Stimulated activated memory B cell treated with anti-CD40 and anti-IgM and Interleukin-4, amounts not matched to agents 10 μg/mL and 1 μg/mL and 100 μg/mL, for 72 hours (primary cell): ENCODE measurements at regions not wholly inside any gene's neighbourhood (a gene's known extent, or its start where the extent isn't known, plus 50 kb on each side); places are given as distances from the start of the nearest gene placed in this dataset.

ENCODE experiments used
- ATAC-seq: fragments of 150-1000 bp; cut with Tn5 transposase; 2 replicates; pipeline ENCODE4 v1.10.0; 2021
- H3K27ac Mint-ChIP-seq: one replicate; pipeline ENCODE4 v1.8.0; 2022; ENCODE audit warnings: mild to moderate bottlenecking, mixed read lengths
- H3K27me3 Mint-ChIP-seq: one replicate; pipeline ENCODE4 v1.8.0; 2022; ENCODE audit warnings: mixed read lengths
- H3K36me3 Mint-ChIP-seq: one replicate; pipeline ENCODE4 v1.8.0; 2022; ENCODE audit warnings: mixed read lengths
- H3K4me1 Mint-ChIP-seq: one replicate; pipeline ENCODE4 v1.8.0; 2022; ENCODE audit warnings: mixed read lengths
- H3K4me3 Mint-ChIP-seq: one replicate; pipeline ENCODE4 v1.8.0; 2022; ENCODE audit warnings: mild to moderate bottlenecking, moderate library complexity, mixed read lengths
- H3K9me3 Mint-ChIP-seq: one replicate; pipeline ENCODE4 v1.8.0; 2022; ENCODE audit warnings: mixed read lengths

- Mint-ChIP-seq H3K4me1 (no peaks in the 10 kb centered on the region), H3K27me3 (no peaks in the 10 kb centered on the region), H3K4me3 (no peak overlapping the region), H3K9me3 (peaks cover 3% of the 10 kb centered on the region), H3K36me3 (no peaks in the 10 kb centered on the region), H3K27ac (no peak overlapping the region)
- no peak for ATAC-seq
Measured at GRCh38 chr4:60128888-60129287, 1071.2 kb upstream of the ADGRL3 start.

- ATAC-seq = no peak
- Mint-ChIP-seq H3K9me3 (peaks cover 3% of the 10 kb centered on the region), H3K4me3 (no peak overlapping the region), H3K36me3 (no peaks in the 10 kb centered on the region), H3K27ac (no peak overlapping the region), H3K27me3 (no peaks in the 10 kb centered on the region), H3K4me1 (no peaks in the 10 kb centered on the region)
Measured at GRCh38 chr4:60129740-60130139, 1070.4 kb upstream of the ADGRL3 start.

GRCh38 chr4:60133375-60133774 lies 1066.8 kb upstream of the ADGRL3 start:
- no peaks in the 10 kb centered on the region for H3K4me1 Mint-ChIP-seq
- H3K4me3 Mint-ChIP-seq = no peak overlapping the region
- H3K27me3 Mint-ChIP-seq = no peaks in the 10 kb centered on the region
- H3K27ac Mint-ChIP-seq = no peak overlapping the region
- peaks cover 3% of the 10 kb centered on the region for H3K9me3 Mint-ChIP-seq
- H3K36me3 Mint-ChIP-seq = no peaks in the 10 kb centered on the region
- no peak for ATAC-seq

GRCh38 chr4:60134099-60134498 lies 1066.0 kb upstream of the ADGRL3 start:
- Mint-ChIP-seq H3K4me1 (no peaks in the 10 kb centered on the region), H3K27me3 (no peaks in the 10 kb centered on the region), H3K4me3 (no peak overlapping the region), H3K36me3 (no peaks in the 10 kb centered on the region), H3K27ac (no peak overlapping the region), H3K9me3 (peaks cover 3% of the 10 kb centered on the region)
- no peak for ATAC-seq

- H3K36me3 Mint-ChIP-seq = no peaks in the 10 kb centered on the region
- no peak for ATAC-seq
- no peak overlapping the region for H3K4me3 Mint-ChIP-seq
- no peak overlapping the region for H3K27ac Mint-ChIP-seq
- no peaks in the 10 kb centered on the region for H3K27me3 Mint-ChIP-seq
- no peaks in the 10 kb centered on the region for H3K4me1 Mint-ChIP-seq
- H3K9me3 Mint-ChIP-seq = peaks cover 11% of the 10 kb centered on the region
Measured at GRCh38 chr4:60155088-60155487, 1045.0 kb upstream of the ADGRL3 start.

- no peaks in the 10 kb centered on the region for H3K36me3 Mint-ChIP-seq
- H3K4me3 Mint-ChIP-seq = no peak overlapping the region
- no peak for ATAC-seq
- no peaks in the 10 kb centered on the region for H3K27me3 Mint-ChIP-seq
- H3K4me1 Mint-ChIP-seq = no peaks in the 10 kb centered on the region
- H3K27ac Mint-ChIP-seq = no peak overlapping the region
- H3K9me3 Mint-ChIP-seq = peaks cover 3% of the 10 kb centered on the region
Measured at GRCh38 chr4:60173103-60173502, 1027.0 kb upstream of the ADGRL3 start.

GRCh38 chr4:60173718-60174117 lies 1026.4 kb upstream of the ADGRL3 start:
- ATAC-seq = no peak
- H3K36me3 Mint-ChIP-seq = no peaks in the 10 kb centered on the region
- H3K9me3 Mint-ChIP-seq = peaks cover 3% of the 10 kb centered on the region
- no peaks in the 10 kb centered on the region for H3K27me3 Mint-ChIP-seq
- no peak overlapping the region for H3K4me3 Mint-ChIP-seq
- H3K27ac Mint-ChIP-seq = no peak overlapping the region
- H3K4me1 Mint-ChIP-seq = no peaks in the 10 kb centered on the region

GRCh38 chr4:60175241-60175640 lies 1024.9 kb upstream of the ADGRL3 start:
- H3K4me3 Mint-ChIP-seq = no peak overlapping the region
- no peak overlapping the region for H3K27ac Mint-ChIP-seq
- peaks cover 3% of the 10 kb centered on the region for H3K9me3 Mint-ChIP-seq
- no peaks in the 10 kb centered on the region for H3K4me1 Mint-ChIP-seq
- no peaks in the 10 kb centered on the region for H3K27me3 Mint-ChIP-seq
- no peaks in the 10 kb centered on the region for H3K36me3 Mint-ChIP-seq
- no peak for ATAC-seq

- ATAC-seq = no peak
- H3K4me3 Mint-ChIP-seq = no peak overlapping the region
- no peaks in the 10 kb centered on the region for H3K4me1 Mint-ChIP-seq
- H3K27me3 Mint-ChIP-seq = no peaks in the 10 kb centered on the region
- no peak overlapping the region for H3K27ac Mint-ChIP-seq
- H3K36me3 Mint-ChIP-seq = no peaks in the 10 kb centered on the region
- peaks cover 5% of the 10 kb centered on the region for H3K9me3 Mint-ChIP-seq
Measured at GRCh38 chr4:60187428-60187827, 1012.7 kb upstream of the ADGRL3 start.

- no peak for ATAC-seq
- Mint-ChIP-seq H3K27ac (no peak overlapping the region), H3K9me3 (peaks cover 3% of the 10 kb centered on the region), H3K36me3 (no peaks in the 10 kb centered on the region), H3K27me3 (no peaks in the 10 kb centered on the region), H3K4me1 (no peaks in the 10 kb centered on the region), H3K4me3 (no peak overlapping the region)
Measured at GRCh38 chr4:60189286-60189685, 1010.8 kb upstream of the ADGRL3 start.

GRCh38 chr4:60194214-60194613 lies 1005.9 kb upstream of the ADGRL3 start:
- no peak overlapping the region for H3K4me3 Mint-ChIP-seq
- H3K9me3 Mint-ChIP-seq = no peaks in the 10 kb centered on the region
- H3K27me3 Mint-ChIP-seq = no peaks in the 10 kb centered on the region
- H3K4me1 Mint-ChIP-seq = no peaks in the 10 kb centered on the region
- H3K36me3 Mint-ChIP-seq = no peaks in the 10 kb centered on the region
- no peak for ATAC-seq
- no peak overlapping the region for H3K27ac Mint-ChIP-seq

- H3K9me3 Mint-ChIP-seq = no peaks in the 10 kb centered on the region
- H3K4me3 Mint-ChIP-seq = no peak overlapping the region
- no peak overlapping the region for H3K27ac Mint-ChIP-seq
- no peaks in the 10 kb centered on the region for H3K27me3 Mint-ChIP-seq
- H3K36me3 Mint-ChIP-seq = no peaks in the 10 kb centered on the region
- no peak for ATAC-seq
- no peaks in the 10 kb centered on the region for H3K4me1 Mint-ChIP-seq
Measured at GRCh38 chr4:60195256-60195655, 1004.9 kb upstream of the ADGRL3 start.

- ATAC-seq = no peak
- Mint-ChIP-seq H3K9me3 (no peaks in the 10 kb centered on the region), H3K27ac (no peak overlapping the region), H3K4me1 (no peaks in the 10 kb centered on the region), H3K4me3 (no peak overlapping the region), H3K27me3 (no peaks in the 10 kb centered on the region), H3K36me3 (no peaks in the 10 kb centered on the region)
Measured at GRCh38 chr4:60201052-60201673, 999.0 kb upstream of the ADGRL3 start.

GRCh38 chr4:60209588-60209987 lies 990.5 kb upstream of the ADGRL3 start:
- no peak for ATAC-seq
- Mint-ChIP-seq H3K4me1 (no peaks in the 10 kb centered on the region), H3K4me3 (no peak overlapping the region), H3K27me3 (no peaks in the 10 kb centered on the region), H3K27ac (no peak overlapping the region), H3K9me3 (peaks cover 10% of the 10 kb centered on the region), H3K36me3 (no peaks in the 10 kb centered on the region)

- ATAC-seq = no peak
- Mint-ChIP-seq H3K9me3 (peaks cover under 1% of the 10 kb centered on the region), H3K36me3 (no peaks in the 10 kb centered on the region), H3K27me3 (no peaks in the 10 kb centered on the region), H3K4me1 (no peaks in the 10 kb centered on the region), H3K27ac (no peak overlapping the region), H3K4me3 (no peak overlapping the region)
Measured at GRCh38 chr4:60215906-60216305, 984.2 kb upstream of the ADGRL3 start.

- H3K27ac Mint-ChIP-seq = no peak overlapping the region
- H3K27me3 Mint-ChIP-seq = no peaks in the 10 kb centered on the region
- H3K9me3 Mint-ChIP-seq = no peaks in the 10 kb centered on the region
- H3K36me3 Mint-ChIP-seq = no peaks in the 10 kb centered on the region
- H3K4me1 Mint-ChIP-seq = no peaks in the 10 kb centered on the region
- no peak for ATAC-seq
- H3K4me3 Mint-ChIP-seq = no peak overlapping the region
Measured at GRCh38 chr4:60216752-60217151, 983.4 kb upstream of the ADGRL3 start.

GRCh38 chr4:60221866-60222265 lies 978.3 kb upstream of the ADGRL3 start:
- H3K4me3 Mint-ChIP-seq = no peak overlapping the region
- no peaks in the 10 kb centered on the region for H3K27me3 Mint-ChIP-seq
- no peak for ATAC-seq
- H3K9me3 Mint-ChIP-seq = no peaks in the 10 kb centered on the region
- H3K36me3 Mint-ChIP-seq = no peaks in the 10 kb centered on the region
- H3K27ac Mint-ChIP-seq = no peak overlapping the region
- no peaks in the 10 kb centered on the region for H3K4me1 Mint-ChIP-seq
